ENCODE measurements at regions not wholly inside any gene's neighbourhood (a gene's known extent, or its start where the extent isn't known, plus 50 kb on each side); places are given as distances from the start of the nearest gene placed in this dataset.

DNA sequence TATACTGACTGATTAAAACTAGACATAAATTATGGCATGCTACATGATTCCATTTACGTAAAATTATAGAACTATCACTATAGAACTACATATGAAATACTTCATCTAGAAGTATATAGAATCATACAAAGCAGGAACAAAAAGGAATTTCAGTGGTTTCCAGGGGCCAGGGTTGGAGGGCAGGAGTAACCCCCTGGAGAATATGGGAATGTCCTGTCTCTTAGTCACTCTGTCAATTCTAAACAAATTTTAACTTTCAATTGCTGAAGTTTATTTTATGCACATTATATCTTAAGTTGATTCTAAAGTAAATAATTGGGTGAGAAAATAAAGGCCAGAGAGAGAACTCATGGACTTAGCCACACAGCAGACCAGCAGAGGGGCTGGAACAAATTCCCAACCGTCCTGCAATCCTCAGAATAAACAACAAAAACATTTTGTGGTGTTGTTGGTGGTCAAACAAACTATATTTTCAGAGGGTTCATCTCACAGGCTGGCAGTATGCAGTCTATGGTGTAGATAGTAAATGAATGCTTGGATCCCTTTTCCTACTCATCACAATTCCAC lies 476.9 kb upstream of the SLIT2 start:
- no peak for DNase-seq

DNA sequence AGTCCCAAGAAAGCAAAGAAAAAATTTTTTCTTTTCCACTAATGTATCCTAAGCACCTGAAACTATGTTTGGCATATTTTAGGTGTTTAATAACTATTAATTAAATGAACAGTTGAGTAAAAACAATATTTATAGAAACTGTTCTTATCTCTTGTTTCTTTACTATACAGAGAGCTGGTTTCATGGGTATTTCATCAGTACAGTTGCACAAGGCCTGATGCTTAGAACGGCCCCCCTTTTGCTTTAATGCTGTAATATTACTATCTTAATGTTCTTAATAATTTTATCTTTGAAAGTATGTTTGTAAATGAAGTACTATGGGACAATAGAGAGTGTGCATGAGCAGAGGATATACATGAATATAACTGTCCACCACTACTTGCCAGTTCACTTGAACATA lies 479.1 kb upstream of the SLIT2 start:
- no peak for DNase-seq

DNA sequence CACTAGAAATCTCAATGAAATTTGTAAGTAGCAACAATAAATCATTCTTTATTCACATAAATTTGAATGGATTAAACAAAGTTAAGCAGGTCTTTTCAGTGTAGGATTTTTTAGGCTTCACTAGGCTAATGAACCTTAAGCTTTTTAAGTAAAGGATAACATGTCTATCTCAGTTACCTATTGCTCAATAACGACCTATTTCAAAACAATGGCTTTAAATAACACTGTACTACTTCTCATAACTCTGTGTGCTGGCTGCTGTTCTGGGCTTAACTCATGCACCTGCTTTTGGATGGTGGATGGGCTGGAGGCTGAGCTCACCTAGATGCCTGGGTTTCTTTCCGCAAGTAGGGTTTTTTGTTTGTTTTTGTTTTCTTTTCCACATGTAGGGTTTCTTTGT lies 495.0 kb upstream of the SLIT2 start:
- DNase-seq = no peak

DNA sequence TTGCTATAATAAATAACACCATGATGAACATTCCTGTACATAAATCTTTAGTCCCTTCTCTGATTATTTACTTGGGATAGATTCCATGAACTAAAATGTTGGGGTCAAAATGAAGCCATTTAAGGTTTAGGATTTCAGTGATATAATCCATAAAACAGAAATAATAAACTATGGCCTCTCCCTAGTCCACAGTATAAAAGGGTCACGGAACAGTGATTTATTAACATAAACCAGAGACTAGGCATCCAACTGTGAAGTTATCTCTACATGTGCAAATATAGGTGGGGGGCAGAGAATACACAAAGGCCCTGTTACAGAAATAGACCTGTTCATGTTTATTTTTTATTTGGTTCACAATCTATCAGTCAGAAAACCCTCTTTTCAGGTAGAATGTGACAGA lies 499.1 kb upstream of the SLIT2 start:
- DNase-seq = no peak

DNA sequence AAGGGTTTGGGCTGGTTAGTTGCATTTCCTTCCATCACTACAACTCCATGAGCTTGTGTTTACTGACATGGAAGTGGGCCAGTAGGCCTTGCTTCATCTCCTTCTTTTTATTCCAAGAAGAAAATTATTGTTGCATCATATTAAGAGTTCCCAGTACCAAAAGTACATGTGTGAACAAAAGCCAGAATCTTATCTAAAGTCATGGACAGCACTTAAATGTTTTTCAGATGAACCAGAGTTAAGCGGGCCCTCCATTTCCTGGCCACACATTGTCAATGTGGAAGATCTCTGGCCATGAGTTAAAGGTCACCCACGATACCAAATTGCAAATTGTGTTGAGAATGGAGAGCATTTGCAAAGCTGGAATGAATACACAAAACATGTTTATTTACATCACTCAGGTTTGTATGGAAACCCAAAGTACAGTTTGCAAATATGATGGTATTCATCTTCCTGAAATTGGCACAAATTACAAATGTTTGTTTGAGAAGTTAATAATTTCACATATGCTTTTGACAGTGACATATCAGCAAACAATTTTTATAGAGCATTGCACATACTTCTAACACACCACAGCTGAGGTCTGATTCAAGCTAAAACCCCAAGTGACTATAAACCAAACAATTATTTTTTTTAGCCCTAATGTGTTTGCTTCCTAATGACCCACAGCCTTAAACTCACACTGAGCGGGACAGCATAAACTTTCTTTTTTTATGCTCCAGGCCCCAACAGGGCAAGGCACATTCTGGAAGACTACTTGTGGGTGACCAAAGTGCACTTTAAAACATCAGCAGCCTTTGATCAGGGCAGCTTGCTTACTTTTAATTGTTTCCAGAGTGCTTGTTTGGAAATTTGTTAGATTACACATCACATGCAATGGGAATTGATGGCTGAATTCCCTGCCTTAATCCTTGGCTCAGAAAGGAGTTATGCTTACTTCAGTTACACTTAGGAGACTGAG lies 502.9 kb upstream of the SLIT2 start:
- no peak for DNase-seq

DNA sequence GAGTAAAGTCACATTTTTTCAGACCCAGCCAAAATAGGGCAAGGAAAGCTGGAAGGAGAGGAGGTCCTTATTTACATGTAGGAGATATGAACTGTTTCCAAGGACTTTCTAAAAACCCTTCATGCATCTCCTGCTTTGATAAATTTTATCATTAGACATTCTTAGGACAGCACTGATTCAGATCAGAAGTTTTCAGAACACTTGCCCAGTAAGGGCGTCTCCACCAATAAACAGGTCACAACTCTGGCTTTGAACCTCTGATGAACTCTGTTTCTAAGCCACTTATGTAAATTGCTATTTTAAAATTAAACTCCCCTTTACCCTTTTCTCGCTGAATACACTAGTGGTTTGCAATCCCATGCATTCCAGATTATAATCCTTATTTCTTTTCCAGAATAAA lies 505.3 kb upstream of the SLIT2 start:
- no peak for DNase-seq

DNA sequence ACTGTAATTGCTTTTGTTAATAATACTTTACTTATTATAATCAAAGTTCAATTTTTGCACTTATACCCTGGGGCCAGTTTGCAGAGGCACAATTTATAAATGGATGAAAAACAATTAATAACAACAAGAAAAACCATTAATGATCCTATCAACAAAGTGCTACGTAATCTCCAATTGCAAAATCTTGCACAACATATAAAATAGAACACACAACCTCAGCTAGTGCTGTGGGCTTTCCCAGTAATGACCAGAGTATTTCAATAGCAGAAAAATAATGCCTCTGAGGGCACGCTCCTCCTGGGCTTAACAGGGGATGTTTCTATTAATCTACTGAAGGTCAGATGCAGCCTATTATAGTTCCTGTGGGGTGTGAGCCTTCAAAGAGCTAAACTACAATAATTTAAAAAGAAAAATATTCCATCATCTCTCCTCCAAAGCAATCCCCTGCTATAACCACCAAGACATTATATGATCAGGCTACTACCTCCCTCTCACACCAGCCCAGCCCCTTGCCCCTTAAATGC lies 508.5 kb upstream of the SLIT2 start:
- no peak for DNase-seq

DNA sequence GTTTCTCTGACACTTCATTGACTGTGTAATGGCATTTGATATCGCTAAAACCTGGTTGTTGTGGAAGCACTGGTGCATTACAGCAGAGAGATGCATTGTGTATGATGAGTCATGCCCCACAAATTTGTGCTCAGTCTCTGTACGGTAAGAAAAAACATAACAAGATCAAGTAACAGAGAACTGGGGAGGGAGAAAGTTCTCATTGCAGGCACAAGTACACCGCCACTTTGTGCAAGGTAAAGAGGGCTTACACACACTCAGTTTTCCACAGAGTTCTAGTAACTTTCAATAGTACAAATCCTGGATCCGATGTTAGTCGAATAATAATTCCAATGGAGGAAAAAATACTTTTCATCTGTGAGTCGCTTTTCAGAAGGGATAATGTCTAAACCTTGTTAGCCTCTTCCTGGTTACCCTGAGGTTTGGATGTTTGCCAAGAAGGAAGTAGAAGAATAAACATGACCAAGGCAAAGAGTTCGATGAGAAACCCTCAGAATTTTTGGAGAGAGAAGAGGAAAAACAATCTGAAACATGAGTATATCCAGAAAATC lies 512.5 kb upstream of the SLIT2 start:
- no peak for DNase-seq

DNA sequence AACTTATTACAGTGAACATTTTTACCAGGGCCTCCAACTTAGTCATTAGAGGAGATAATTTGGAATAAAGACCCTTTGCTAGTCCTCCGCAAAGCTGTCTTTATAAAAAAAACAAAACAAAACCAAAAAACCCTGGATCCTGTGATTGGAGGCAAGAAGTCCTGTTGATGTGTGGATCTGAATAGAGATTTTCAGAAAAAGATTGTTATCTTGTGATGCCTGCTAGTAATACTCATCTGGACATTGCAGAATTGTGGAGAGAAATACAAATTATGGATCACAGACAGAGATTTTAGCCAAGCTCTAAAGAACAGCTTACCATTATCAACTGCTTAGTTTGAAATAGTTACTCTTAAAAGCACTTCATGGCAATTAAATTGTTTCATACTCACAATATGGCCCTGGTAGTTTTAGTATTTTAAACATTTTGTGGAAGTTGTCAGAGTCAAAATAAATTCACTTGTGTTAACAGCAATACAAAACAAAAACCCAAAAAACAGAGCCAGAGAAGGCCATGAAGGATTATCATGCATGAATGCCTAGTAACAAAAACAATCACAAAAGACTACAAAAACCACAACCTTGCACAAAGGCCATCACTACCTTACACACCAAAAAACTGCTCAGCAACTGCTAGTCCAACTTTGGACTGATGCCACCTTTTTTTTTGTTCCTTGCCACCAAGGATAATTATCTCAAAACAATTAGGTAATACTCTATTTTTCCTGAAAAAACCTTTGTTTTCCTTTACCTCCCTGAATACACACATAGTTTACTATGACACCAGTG lies 514.5 kb upstream of the SLIT2 start:
- no peak for DNase-seq

DNA sequence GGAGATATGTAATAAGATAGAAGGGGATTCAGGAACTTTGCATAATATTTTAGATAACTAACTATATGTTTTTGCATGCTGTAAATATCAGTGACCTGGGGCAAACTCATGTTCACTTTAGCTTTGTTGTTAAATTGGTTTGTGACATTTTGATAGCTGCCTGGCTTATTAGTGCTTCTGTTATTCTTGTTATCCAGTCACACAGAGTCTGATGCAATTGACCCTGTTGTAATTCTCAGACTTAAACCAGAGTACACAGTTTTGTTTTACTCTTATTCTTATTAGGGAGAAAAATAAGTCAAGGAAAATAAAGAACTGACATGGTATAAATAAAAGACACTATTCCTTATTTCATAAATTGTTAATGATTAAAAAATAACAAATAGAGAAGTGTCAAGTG lies 516.7 kb upstream of the SLIT2 start:
- DNase-seq = no peak

DNA sequence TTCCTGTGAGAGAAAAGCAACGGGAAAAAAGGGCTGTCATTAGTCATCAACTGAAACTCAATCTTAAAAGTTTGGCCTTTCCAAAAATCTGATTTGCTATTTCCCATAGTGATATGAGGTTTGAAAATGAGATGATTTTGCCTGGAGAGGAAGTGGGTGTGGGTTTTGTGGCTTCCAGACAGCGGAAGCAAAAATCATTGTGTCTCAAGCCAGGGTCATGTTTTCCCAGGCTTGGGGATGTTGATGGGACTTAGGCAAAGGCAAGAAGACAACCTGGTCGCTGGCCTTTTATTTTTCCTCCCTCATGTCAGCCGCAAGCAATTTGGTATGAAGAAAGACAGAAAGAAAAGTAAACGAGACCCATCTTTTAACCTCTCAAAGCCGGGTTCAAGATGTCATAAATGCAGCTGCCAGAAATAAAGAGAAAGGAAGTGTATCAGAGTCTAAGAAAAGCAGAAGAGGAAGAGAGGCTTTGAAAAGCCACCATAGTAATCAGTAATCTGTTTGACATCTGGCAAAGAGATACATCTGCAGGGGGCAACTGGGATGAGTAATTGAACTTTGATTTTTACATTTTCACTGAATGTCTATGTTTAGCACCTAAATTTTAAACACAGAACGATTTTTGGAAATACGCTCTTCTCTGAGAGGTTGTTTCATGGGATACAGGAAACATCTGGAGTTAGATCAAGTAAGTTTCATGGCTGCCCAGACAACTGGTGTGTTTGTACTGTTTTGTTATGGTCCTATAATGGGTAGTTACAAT lies 521.6 kb upstream of the SLIT2 start:
- DNase-seq = no peak

DNA sequence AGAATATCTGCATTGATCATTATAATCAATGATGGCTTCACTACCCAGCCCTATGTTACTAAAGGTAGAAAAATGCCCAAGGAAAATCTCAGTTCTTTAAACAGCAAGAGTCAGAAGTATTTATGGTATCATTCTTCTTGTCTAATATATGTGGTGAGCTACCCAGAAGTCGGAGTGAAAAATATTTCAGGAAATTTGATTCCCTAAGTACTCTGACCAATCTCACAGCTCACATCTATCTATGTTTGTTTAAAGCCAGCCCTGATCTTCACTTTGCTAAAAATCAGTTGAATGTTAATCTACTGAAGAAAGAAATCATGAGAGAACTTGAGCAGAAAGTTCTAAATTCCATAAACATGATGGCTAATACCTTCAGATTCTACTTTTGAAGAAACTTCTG lies 522.9 kb upstream of the SLIT2 start:
- DNase-seq = no peak

DNA sequence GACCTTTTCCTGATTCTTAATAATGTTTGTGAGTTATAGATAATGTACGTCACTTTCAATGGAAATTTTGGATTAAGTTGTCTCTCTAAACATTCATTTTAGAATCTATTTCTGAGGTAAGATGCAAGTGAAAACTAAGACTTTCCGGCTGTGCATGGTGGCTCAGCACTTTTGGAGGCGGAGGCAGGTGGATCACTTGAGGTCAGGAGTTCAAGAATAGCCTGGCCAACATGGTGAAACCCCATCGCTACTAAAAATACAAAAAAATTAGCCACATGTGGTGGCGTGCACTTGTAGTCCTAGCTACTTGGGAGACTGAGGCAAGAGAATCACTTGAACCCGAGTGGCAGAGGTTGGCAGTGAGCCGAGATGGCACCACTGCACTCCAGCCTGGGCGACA lies 524.6 kb upstream of the SLIT2 start:
- DNase-seq = no peak

DNA sequence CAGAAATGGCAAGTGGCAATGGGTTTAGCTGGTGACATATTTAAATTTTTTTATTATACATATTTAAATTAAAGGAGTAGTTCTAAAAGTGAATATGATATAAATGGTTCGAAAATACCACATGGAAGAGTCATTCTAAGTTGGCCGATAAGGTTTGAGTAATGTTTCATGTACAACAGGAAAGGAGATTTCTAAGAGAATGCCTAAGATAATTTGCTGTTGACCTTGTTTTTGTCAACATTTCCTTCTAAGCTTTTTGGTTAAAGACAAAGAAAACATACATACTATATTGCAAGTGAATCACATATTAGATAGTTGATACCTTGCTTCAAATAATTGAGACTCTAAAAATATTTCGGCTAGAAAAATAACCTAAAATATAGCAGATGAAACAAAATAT lies 526.6 kb upstream of the SLIT2 start:
- no peak for DNase-seq

DNA sequence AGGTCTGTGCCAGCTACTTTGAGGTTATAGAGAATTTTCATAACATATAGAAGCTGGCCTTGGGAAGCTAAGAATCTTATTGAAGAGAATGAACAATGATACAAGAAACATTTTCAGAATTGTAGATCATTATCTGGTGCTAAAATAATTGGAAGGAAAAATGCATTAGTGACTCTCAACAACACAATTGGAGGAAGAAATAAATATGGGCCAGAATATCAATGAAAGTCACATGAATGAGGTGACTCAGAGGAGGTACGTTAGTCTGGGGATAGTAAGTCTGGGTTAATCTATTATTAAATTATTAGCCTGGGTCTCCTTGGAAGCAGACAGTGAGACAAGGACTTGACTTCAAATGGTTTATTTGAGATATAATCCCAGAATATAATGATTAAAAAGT lies 529.3 kb upstream of the SLIT2 start:
- no peak for DNase-seq

DNA sequence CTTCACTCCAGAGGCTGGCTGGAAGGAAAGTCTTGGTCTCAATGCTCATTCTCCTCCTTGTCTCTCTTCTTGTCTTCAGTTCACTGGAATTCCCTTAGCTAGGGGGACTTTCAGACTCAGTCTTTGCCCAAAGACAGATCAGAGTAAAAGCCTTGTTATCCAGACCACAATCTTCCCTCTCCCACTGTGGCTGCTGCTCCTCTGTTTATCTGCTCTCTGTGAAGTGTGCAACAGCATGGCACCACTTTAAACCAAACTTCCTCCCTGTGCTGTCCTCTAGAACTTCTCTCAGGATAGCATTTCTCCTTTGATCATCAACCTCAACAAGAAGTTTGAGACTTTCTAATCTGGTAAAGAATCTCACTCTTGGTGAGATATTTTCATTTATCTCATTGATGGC lies 530.1 kb upstream of the SLIT2 start:
- DNase-seq = no peak

DNA sequence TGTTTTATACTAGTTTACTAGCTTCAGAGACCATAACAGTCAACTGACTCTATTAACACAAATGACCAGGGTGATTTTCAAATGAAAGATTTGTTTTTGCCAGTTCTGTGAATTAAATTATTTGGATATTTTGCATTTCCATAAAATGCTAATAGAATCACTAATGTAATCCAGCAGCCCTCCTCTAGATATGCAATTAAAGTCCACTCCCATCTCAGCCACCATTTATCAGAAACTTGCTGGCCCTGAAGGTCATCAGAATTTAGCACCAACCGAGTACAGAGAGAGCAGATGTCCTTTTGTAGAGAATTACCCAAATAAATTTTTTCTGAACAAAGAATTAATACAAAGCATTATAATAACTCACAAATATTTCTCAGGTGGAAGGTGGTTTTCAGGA lies 531.1 kb upstream of the SLIT2 start:
- DNase-seq = no peak

DNA sequence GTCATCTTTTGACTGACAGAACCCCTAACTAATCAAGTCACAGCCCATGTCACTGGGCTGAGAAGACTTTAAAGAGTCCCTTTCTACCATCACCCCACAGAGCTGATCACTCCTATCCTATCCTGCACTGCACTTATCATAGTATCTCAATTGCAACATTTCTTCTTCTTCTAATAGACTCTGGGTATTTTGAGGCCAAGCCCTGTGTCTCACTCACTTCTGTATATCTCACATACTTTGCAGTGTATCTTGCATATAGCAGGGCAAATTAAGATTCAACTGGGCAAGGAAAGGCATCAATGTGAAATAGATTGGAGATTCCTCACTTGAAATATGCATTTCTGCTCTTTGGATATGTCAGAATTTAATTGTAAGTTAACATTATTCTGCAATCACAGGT lies 531.5 kb upstream of the SLIT2 start:
- no peak for DNase-seq

DNA sequence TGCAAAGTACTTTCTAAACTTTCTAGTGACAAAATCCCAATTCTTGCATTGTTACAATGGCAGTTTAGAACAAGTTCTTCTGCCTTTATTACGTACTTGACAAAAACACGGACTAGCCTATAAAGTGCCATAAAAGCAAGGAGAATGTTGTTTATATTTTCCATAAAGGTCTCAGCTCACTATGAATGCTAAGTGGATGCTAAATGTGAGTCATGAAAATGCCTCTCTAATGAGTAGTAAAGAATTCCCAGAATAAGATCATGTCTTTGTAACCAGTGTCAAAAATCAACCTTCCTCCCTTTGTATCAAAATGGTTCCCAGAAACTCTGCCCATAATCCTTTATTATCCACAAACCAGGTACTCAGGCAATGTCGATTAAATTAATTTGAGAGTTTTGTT lies 539.8 kb upstream of the SLIT2 start:
- DNase-seq = no peak

DNA sequence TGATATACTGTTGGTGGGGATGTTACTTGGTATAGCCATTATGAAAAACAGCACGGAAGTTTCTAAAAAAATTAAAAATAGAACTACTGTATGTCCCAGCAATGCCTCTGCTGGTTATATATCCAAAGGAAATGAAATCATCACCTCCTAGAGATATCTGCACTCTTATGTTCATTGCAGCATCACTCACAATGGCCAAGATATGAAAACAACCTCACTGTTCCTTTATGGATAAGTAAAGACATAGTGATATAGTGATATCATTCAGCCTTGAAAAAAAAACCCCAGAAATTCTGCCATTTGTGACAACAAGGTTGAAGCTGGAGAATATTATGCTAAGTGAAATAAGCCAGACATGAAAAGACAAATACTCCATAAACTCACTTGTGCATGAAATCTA lies 543.8 kb upstream of the SLIT2 start:
- DNase-seq = no peak

DNA sequence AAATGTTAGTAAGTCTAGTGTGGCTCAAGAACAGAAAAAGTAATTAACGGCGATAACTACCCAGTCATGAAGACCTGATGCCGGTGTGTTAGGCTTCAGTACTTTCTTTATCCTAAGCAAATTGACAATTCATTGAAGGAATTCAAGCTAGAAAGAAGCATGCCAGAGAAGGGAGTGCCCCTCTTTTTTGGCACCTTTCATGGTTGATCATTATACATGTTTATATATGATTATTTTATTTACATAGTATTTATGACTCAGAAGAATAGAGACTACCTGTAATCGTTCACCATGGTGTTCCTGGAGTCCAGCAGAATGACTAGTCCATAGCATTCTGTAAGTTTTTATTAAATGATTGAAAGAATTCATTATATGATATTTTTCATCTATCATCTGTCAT lies 548.3 kb upstream of the SLIT2 start:
- no peak for DNase-seq

DNA sequence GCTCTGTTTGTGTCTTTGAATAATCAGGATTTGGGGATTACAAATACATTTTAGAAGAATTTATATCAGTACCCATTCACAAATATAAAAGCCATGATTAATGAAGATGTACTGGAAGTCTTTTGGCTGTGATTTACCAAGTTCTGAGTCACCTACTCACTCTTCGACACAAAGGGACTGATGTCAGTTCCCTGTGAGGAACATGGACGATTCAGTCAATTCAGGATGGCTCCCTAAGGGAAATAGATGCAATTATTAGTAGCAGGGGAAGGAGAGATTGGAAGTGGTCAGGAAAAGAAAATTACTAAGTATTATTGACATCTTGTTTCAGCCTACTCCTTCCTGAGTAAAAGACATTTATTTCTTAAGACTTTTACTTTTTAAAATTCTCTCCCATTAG lies 550.7 kb upstream of the SLIT2 start:
- DNase-seq = no peak

DNA sequence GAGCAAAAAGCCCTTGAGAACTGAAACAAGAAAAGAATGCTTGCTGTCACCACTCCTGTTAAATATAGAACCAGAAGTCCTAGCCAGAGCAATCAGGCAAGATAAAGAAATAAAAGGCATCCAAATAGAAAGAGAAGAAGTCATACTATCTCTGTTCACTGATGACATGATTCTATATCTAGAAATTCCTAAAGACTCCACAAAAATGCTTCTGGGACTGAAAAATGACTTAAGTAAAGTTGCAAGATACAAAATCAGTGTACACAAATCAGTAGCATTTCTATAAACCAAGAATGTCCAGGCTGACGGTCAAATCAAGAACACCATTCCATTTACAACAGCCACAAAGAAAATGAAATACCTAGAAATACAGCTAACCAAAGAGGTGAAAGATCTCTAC lies 552.7 kb upstream of the SLIT2 start:
- no peak for DNase-seq
